Small intestine (tissue), 7 donors: ENCODE measurements at regions not wholly inside any gene's neighbourhood (a gene's known extent, or its start where the extent isn't known, plus 50 kb on each side); places are given as distances from the start of the nearest gene placed in this dataset.

ENCODE experiments used
- DNase-seq, 2 donors: peaks; one replicate each; pipeline versions ENCODE4 v3.0.0 to v3.0.0-alpha.2; 2013
- FAIRE-seq: peaks from 2 replicates; lab custom pipeline; 2012; peaks lifted over from hg19 to GRCh38; lab: Jason Lieb, UNC
- H3K27ac ChIP-seq, 3 donors: one replicate each; pipeline ENCODE4 v1.5.1; 2013; ENCODE audit warnings: low read length in 2 of 3, mild to moderate bottlenecking in 2 of 3, control low read depth in 1 of 3, inconsistent platforms in 1 of 3, low read depth in 1 of 3, moderate library complexity in 1 of 3
- H3K27me3 ChIP-seq, 3 donors: one replicate each; pipeline ENCODE4 v1.6.1; 2013; ENCODE audit warnings: low read length in 3 of 3, inconsistent platforms in 1 of 3; ENCODE audit not compliant: control insufficient read depth in 3 of 3, insufficient read depth in 3 of 3
- H3K36me3 ChIP-seq, 3 donors: one replicate each; pipeline ENCODE4 v1.6.1; 2013; ENCODE audit warnings: low read length in 3 of 3, inconsistent platforms in 1 of 3, low read depth in 1 of 3, mild to moderate bottlenecking in 1 of 3, moderate library complexity in 1 of 3; ENCODE audit not compliant: control insufficient read depth in 3 of 3, insufficient read depth in 2 of 3
- H3K4me1 ChIP-seq, 3 donors: one replicate each; pipeline ENCODE4 v1.6.1; 2013; ENCODE audit warnings: low read length in 2 of 3, inconsistent platforms in 1 of 3, low read depth in 1 of 3, mild to moderate bottlenecking in 1 of 3, moderate library complexity in 1 of 3; ENCODE audit not compliant: control insufficient read depth in 3 of 3, insufficient read depth in 2 of 3
- H3K4me3 ChIP-seq, 3 donors: one replicate each; pipeline ENCODE4 v1.5.1; 2013; ENCODE audit warnings: low read length in 3 of 3, control low read depth in 1 of 3, inconsistent platforms in 1 of 3, low read depth in 1 of 3, mild to moderate bottlenecking in 1 of 3, moderate library complexity in 1 of 3
- H3K9me3 ChIP-seq, 2 donors: one replicate each; pipeline ENCODE4 v1.6.1; 2013; ENCODE audit warnings: low read depth in 1 of 2, low read length in 1 of 2; ENCODE audit not compliant: control insufficient read depth in 2 of 2, insufficient read depth in 1 of 2
- WGBS, 3 donors: extraction: QIAGEN DNeasy Blood & Tissue Kit; methylation state at CpG; one replicate each; pipeline ENCODE4 v1.1.7; 2013; 5-methylcytosine and 5-hydroxymethylcytosine counted together
- donor health status: healthy with polysubstance abuse.
- donor health status: control.
- donor health status: control.
- donor health status: Bipolar disorder and iron deficiency.
- donor health status: healthy.

- WGBS, 3 donors: 89 to 93% (median 91%) methylated on average over 3 of the region's 3 CpGs
- Histone ChIP-seq H3K4me1 (no peaks in the 10 kb centered on the region), H3K9me3 (no peaks in the 10 kb centered on the region), H3K27me3 (no peaks in the 10 kb centered on the region), H3K4me3 (no peak overlapping the region), H3K27ac (no peak overlapping the region), H3K36me3 (no peaks in the 10 kb centered on the region)
- DNase-seq (no peak), FAIRE-seq (no peak)
Measured at GRCh38 chr10:128751851-128752250, 625.6 kb upstream of the MKI67 start.

GRCh38 chr10:128759174-128759573, 633.0 kb upstream of the MKI67 start:
- no peaks in the 10 kb centered on the region for H3K9me3 ChIP-seq
- H3K36me3 ChIP-seq: no peaks in the 10 kb centered on the region
- H3K4me1 ChIP-seq: no peaks in the 10 kb centered on the region
- DNase-seq (no peak), FAIRE-seq (no peak)
- H3K4me3 ChIP-seq: no peak overlapping the region
- WGBS, 3 donors: 75 to 88% (median 79%) methylated on average over 8 of the region's 8 CpGs
- H3K27me3 ChIP-seq: peaks cover 0 to 3% (median 0%) of the 10 kb centered on the region in 3 donors
- no peak overlapping the region for H3K27ac ChIP-seq

GRCh38 chr10:128763588-128763987, 637.4 kb upstream of the MKI67 start:
- Histone ChIP-seq H3K9me3 (no peaks in the 10 kb centered on the region), H3K36me3 (no peaks in the 10 kb centered on the region), H3K4me1 (no peaks in the 10 kb centered on the region), H3K4me3 (no peak overlapping the region), H3K27me3 (peaks cover 0 to 3% (median 2%) of the 10 kb centered on the region in 3 donors), H3K27ac (no peak overlapping the region)
- no peak for FAIRE-seq
- no peak for DNase-seq
- 67 to 77% (median 67%) methylated on average over 4 of the region's 4 CpGs for WGBS, 3 donors

GRCh38 chr10:128764190-128764589, 638.0 kb upstream of the MKI67 start:
- Histone ChIP-seq H3K4me1 (no peaks in the 10 kb centered on the region), H3K4me3 (no peak overlapping the region), H3K27ac (no peak overlapping the region), H3K9me3 (no peaks in the 10 kb centered on the region), H3K27me3 (peaks cover 0 to 3% (median 2%) of the 10 kb centered on the region in 3 donors), H3K36me3 (no peaks in the 10 kb centered on the region)
- FAIRE-seq (no peak), DNase-seq (no peak)
- WGBS, 3 donors: 75 to 82% (median 79%) methylated on average over 11 of the region's 11 CpGs

- no peak overlapping the region for H3K27ac ChIP-seq
- peaks cover 0 to 3% (median 2%) of the 10 kb centered on the region in 3 donors for H3K27me3 ChIP-seq
- H3K9me3 ChIP-seq: peaks cover 0 to 2% of the 10 kb centered on the region in 2 donors
- no peak for DNase-seq
- no peaks in the 10 kb centered on the region for H3K4me1 ChIP-seq
- 56 to 77% (median 61%) methylated on average over 2 of the region's 2 CpGs for WGBS, 3 donors
- no peaks in the 10 kb centered on the region for H3K36me3 ChIP-seq
- no peak overlapping the region for H3K4me3 ChIP-seq
- no peak for FAIRE-seq
Measured at GRCh38 chr10:128766915-128767314, 640.7 kb upstream of the MKI67 start.

- Histone ChIP-seq H3K27ac (no peak overlapping the region), H3K27me3 (no peaks in the 10 kb centered on the region), H3K4me1 (no peaks in the 10 kb centered on the region), H3K4me3 (no peak overlapping the region), H3K9me3 (peaks cover 0 to 4% of the 10 kb centered on the region in 2 donors), H3K36me3 (no peaks in the 10 kb centered on the region)
- DNase-seq (no peak), FAIRE-seq (no peak)
- 94 to 97% (median 96%) methylated on average over 1 of the region's 1 CpG for WGBS, 3 donors
Measured at GRCh38 chr10:128774979-128775378, 648.8 kb upstream of the MKI67 start.

GRCh38 chr10:128775743-128776142, 649.5 kb upstream of the MKI67 start:
- WGBS, 3 donors: 88 to 91% (median 88%) methylated on average over 10 of the region's 10 CpGs
- Histone ChIP-seq H3K27ac (no peak overlapping the region), H3K36me3 (no peaks in the 10 kb centered on the region), H3K9me3 (peaks cover 0 to 4% of the 10 kb centered on the region in 2 donors), H3K4me1 (no peaks in the 10 kb centered on the region), H3K27me3 (no peaks in the 10 kb centered on the region), H3K4me3 (no peak overlapping the region)
- FAIRE-seq: no peak
- no peak for DNase-seq

- DNase-seq: no peak
- H3K36me3 ChIP-seq: no peaks in the 10 kb centered on the region
- 15 to 57% (median 33%) methylated on average over 9 of the region's 9 CpGs for WGBS, 3 donors
- H3K27ac ChIP-seq: no peak overlapping the region
- H3K27me3 ChIP-seq: no peaks in the 10 kb centered on the region
- H3K9me3 ChIP-seq: peaks cover 0 to 3% of the 10 kb centered on the region in 2 donors
- no peak overlapping the region for H3K4me3 ChIP-seq
- FAIRE-seq: no peak
- no peaks in the 10 kb centered on the region for H3K4me1 ChIP-seq
Measured at GRCh38 chr10:128776673-128777252, 650.5 kb upstream of the MKI67 start.

GRCh38 chr10:128777342-128777741, 651.1 kb upstream of the MKI67 start:
- DNase-seq (no peak), FAIRE-seq (no peak)
- no peaks in the 10 kb centered on the region for H3K36me3 ChIP-seq
- H3K27me3 ChIP-seq: no peaks in the 10 kb centered on the region
- H3K4me3 ChIP-seq: no peak overlapping the region
- WGBS, 3 donors: 82 to 92% (median 84%) methylated on average over 2 of the region's 2 CpGs
- H3K27ac ChIP-seq: no peak overlapping the region
- H3K4me1 ChIP-seq: no peaks in the 10 kb centered on the region
- H3K9me3 ChIP-seq: no peaks in the 10 kb centered on the region
